Neural progenitor cell (in vitro differentiated cells): ENCODE measurements at regions not wholly inside any gene's neighbourhood (a gene's known extent, or its start where the extent isn't known, plus 50 kb on each side); places are given as distances from the start of the nearest gene placed in this dataset.

Source experiments
- EZH2 ChIP-seq: fragments of 200-600 bp; sonication (generic); IDR thresholded peaks from 2 replicates; pipeline ENCODE4 v1.6.1; 2017; ENCODE audit warnings: antibody characterized with exemption, mild to moderate bottlenecking, moderate library complexity
- EZH2phosphoT487 ChIP-seq: fragments of 200-600 bp; sonication (generic); IDR thresholded peaks from 2 replicates; pipeline ENCODE4 v1.6.1; 2017; ENCODE audit warnings: antibody characterized with exemption
- TF ChIP-seq, protein P1 (sequence below): fragments of 200-600 bp; sonication (generic); IDR thresholded peaks from 2 replicates; pipeline ENCODE4 v1.5.1; 2017; ENCODE audit warnings: antibody characterized with exemption, mild to moderate bottlenecking

GRCh38 chr1:13992489-13993285, 292.7 kb downstream of the PRDM2 start:
- TF ChIP-seq EZH2phosphoT487 (no peak), EZH2 (no peak)
- TF ChIP-seq, protein P1, sequence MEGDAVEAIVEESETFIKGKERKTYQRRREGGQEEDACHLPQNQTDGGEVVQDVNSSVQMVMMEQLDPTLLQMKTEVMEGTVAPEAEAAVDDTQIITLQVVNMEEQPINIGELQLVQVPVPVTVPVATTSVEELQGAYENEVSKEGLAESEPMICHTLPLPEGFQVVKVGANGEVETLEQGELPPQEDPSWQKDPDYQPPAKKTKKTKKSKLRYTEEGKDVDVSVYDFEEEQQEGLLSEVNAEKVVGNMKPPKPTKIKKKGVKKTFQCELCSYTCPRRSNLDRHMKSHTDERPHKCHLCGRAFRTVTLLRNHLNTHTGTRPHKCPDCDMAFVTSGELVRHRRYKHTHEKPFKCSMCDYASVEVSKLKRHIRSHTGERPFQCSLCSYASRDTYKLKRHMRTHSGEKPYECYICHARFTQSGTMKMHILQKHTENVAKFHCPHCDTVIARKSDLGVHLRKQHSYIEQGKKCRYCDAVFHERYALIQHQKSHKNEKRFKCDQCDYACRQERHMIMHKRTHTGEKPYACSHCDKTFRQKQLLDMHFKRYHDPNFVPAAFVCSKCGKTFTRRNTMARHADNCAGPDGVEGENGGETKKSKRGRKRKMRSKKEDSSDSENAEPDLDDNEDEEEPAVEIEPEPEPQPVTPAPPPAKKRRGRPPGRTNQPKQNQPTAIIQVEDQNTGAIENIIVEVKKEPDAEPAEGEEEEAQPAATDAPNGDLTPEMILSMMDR = peak; percentile 28
